H1 (cell line): ENCODE measurements at regions not wholly inside any gene's neighbourhood (a gene's known extent, or its start where the extent isn't known, plus 50 kb on each side); places are given as distances from the start of the nearest gene placed in this dataset.
"Not testable (repeated sequence)": the region's sequence is repeated elsewhere in the genome, so short reads cannot be mapped to it uniquely, and the experiment has no call there.

ENCODE experiments used
- CTCF ChIA-PET: fragments of 300-600 bp; sonication (Branson Sonifier 250); formaldehyde crosslinking; loops from one replicate; lab custom pipeline; 2021; ENCODE audit not compliant: partially characterized antibody; lab: Charles Lee
- POLR2A ChIA-PET: fragments of 300-600 bp; sonication (Branson Sonifier 250); formaldehyde crosslinking; loops from one replicate; lab custom pipeline; 2021; ENCODE audit warnings: inconsistent platforms; ENCODE audit not compliant: partially characterized antibody; lab: Charles Lee
- DNase-seq, 2 experiments: peaks; one replicate each; pipeline versions ENCODE4 v3.0.0 to v3.0.0-alpha.2; 2010 to 2022; ENCODE audit warnings: low spot score in 2 of 2, low read depth in 1 of 2, mixed read lengths in 1 of 2
- FAIRE-seq: peaks from 2 replicates; lab custom pipeline; 2011; peaks lifted over from hg19 to GRCh38; lab: Jason Lieb, UNC
- H2AFZ ChIP-seq: 2 replicates; pipeline ENCODE4 v1.8.1; 2012; ENCODE audit warnings: low read length, inconsistent platforms
- H2AK5ac ChIP-seq: 2 replicates; pipeline ENCODE4 v1.6.1; 2013; ENCODE audit warnings: low read depth, low read length
- H2BK120ac ChIP-seq: replicated peaks from 2 replicates; pipeline ENCODE3; 2013; ENCODE audit warnings: low read depth, low read length, inconsistent platforms
- H2BK12ac ChIP-seq: 2 replicates; pipeline ENCODE4 v1.6.1; 2013; ENCODE audit warnings: low read depth, low read length
- H2BK15ac ChIP-seq: 2 replicates; pipeline ENCODE4 v1.6.1; 2013; ENCODE audit warnings: low read length
- H2BK20ac ChIP-seq: 2 replicates; pipeline ENCODE4 v1.6.1; 2013; ENCODE audit warnings: low read length
- H2BK5ac ChIP-seq: 2 replicates; pipeline ENCODE4 v1.6.1; 2013; ENCODE audit warnings: low read depth, low read length
- H3K14ac ChIP-seq: 2 replicates; pipeline ENCODE4 v1.6.1; 2013; ENCODE audit warnings: inconsistent platforms; ENCODE audit not compliant: insufficient read length
- H3K18ac ChIP-seq: 2 replicates; pipeline ENCODE4 v1.6.1; 2013; ENCODE audit warnings: low read length; ENCODE audit errors: extremely low read depth
- H3K23ac ChIP-seq: 2 replicates; pipeline ENCODE4 v1.6.1; 2013; ENCODE audit warnings: inconsistent platforms; ENCODE audit not compliant: insufficient read length
- H3K23me2 ChIP-seq: 2 replicates; pipeline ENCODE4 v1.6.1; 2013; ENCODE audit warnings: low read depth, low read length
- H3K27ac ChIP-seq: 2 replicates; pipeline ENCODE4 v1.6.1; 2011; ENCODE audit warnings: low read depth, low read length, inconsistent platforms
- H3K27me3 ChIP-seq, 4 experiments: replicated peaks in 1 of 4; 1 replicate in 1 of 4; 2 replicates in 3 of 4; pipeline versions ENCODE4 v1.6.1 to v1.8.1; 2011 to 2013; ENCODE audit warnings: low read length in 3 of 4, mild to moderate bottlenecking in 3 of 4, inconsistent platforms in 2 of 4, mixed read lengths in 2 of 4, moderate library complexity in 1 of 4; ENCODE audit not compliant: control insufficient read depth in 3 of 4, insufficient read depth in 3 of 4; ENCODE audit errors: extremely low read depth in 1 of 4
- H3K36me3 ChIP-seq, 4 experiments: 2 replicates each; pipeline versions ENCODE4 v1.6.1 to v1.8.1; 2011 to 2013; ENCODE audit warnings: mild to moderate bottlenecking in 4 of 4, low read length in 3 of 4, moderate library complexity in 2 of 4, control low read depth in 1 of 4, inconsistent platforms in 1 of 4; ENCODE audit not compliant: insufficient read depth in 4 of 4, control insufficient read depth in 2 of 4
- H3K4ac ChIP-seq: replicated peaks from 2 replicates; pipeline ENCODE3; 2013; ENCODE audit warnings: low read length, low read depth, mixed read lengths, inconsistent platforms; ENCODE audit not compliant: insufficient read length
- H3K4me1 ChIP-seq, 4 experiments: replicated peaks in 1 of 4; 1 replicate in 1 of 4; 2 replicates in 3 of 4; pipeline versions ENCODE4 v1.6.1 to v1.8.1; 2011 to 2013; ENCODE audit warnings: low read length in 3 of 4, inconsistent platforms in 2 of 4, mixed read lengths in 1 of 4; ENCODE audit not compliant: insufficient read depth in 4 of 4, control insufficient read depth in 3 of 4
- H3K4me2 ChIP-seq, 2 experiments: 2 replicates each; pipeline versions ENCODE4 v1.6.1 to v1.8.1; 2011 to 2013; ENCODE audit warnings: low read depth in 2 of 2, low read length in 2 of 2, control low read depth in 1 of 2, inconsistent platforms in 1 of 2, mild to moderate bottlenecking in 1 of 2; ENCODE audit not compliant: insufficient read depth in 1 of 2
- H3K4me3 ChIP-seq, 4 experiments: fragments of 200-600, 300-600 bp in 1 of 4; sonication (generic), shearing (Covaris generic), sonication (Bioruptor Twin) in 1 of 4; 2 replicates each; pipeline versions ENCODE4 v1.5.1 to v1.8.1; 2011 to 2016; ENCODE audit warnings: low read length in 4 of 4, low read depth in 3 of 4, control low read depth in 2 of 4, inconsistent platforms in 2 of 4, mild to moderate bottlenecking in 2 of 4, mixed read lengths in 1 of 4, moderate library complexity in 1 of 4; ENCODE audit not compliant: insufficient read depth in 2 of 4; ENCODE audit errors: extremely low read depth in 1 of 4
- H3K56ac ChIP-seq: replicated peaks from 2 replicates; pipeline ENCODE3; 2013; ENCODE audit warnings: low read depth, mild to moderate bottlenecking, mixed read lengths, low read length, inconsistent platforms; ENCODE audit not compliant: insufficient read length
- H3K79me1 ChIP-seq: 2 replicates; pipeline ENCODE4 v1.6.1; 2013; ENCODE audit warnings: low read depth, low read length, control low read depth
- H3K79me2 ChIP-seq, 2 experiments: 2 replicates each; pipeline versions ENCODE4 v1.6.1 to v1.8.1; 2012 to 2013; ENCODE audit warnings: low read length in 2 of 2, mild to moderate bottlenecking in 2 of 2, inconsistent platforms in 1 of 2; ENCODE audit not compliant: insufficient read depth in 2 of 2, control insufficient read depth in 1 of 2
- H3K9ac ChIP-seq, 4 experiments: replicated peaks in 1 of 4; 1 replicate in 1 of 4; 2 replicates in 3 of 4; pipeline versions ENCODE4 v1.6.1 to v1.8.1; 2011 to 2013; ENCODE audit warnings: low read depth in 3 of 4, low read length in 3 of 4, control low read depth in 2 of 4, mild to moderate bottlenecking in 2 of 4, moderate library complexity in 2 of 4, inconsistent platforms in 1 of 4; ENCODE audit errors: extremely low read depth in 1 of 4
- H3K9me3 ChIP-seq, 2 experiments: 2 replicates each; pipeline versions ENCODE4 v1.6.1 to v1.8.1; 2012 to 2013; ENCODE audit warnings: mild to moderate bottlenecking in 2 of 2, moderate library complexity in 2 of 2, control low read depth in 1 of 2, inconsistent platforms in 1 of 2, low read depth in 1 of 2, low read length in 1 of 2, mixed read lengths in 1 of 2; ENCODE audit not compliant: insufficient read depth in 2 of 2
- H4K20me1 ChIP-seq, 2 experiments: replicated peaks in 1 of 2; 2 replicates each; pipeline versions ENCODE3 to v1.8.1; 2011 to 2013; ENCODE audit warnings: inconsistent platforms in 2 of 2, low read length in 2 of 2, mild to moderate bottlenecking in 1 of 2; ENCODE audit not compliant: insufficient read depth in 2 of 2, control insufficient read depth in 1 of 2
- H4K5ac ChIP-seq: 2 replicates; pipeline ENCODE4 v1.6.1; 2013; ENCODE audit warnings: low read length, low read depth, mixed read lengths, inconsistent platforms; ENCODE audit not compliant: insufficient read length
- H4K8ac ChIP-seq: 2 replicates; pipeline ENCODE4 v1.8.0; 2013; ENCODE audit warnings: mild to moderate bottlenecking, moderate library complexity, low read length, inconsistent platforms; ENCODE audit not compliant: insufficient read depth; ENCODE audit errors: extremely low read depth
- H4K91ac ChIP-seq: replicated peaks from 2 replicates; pipeline ENCODE3; 2013; ENCODE audit warnings: low read length, mixed read lengths, inconsistent platforms; ENCODE audit not compliant: insufficient read length
- whole genome bisulfite sequencing, 2 experiments: shearing (Covaris generic) in 1 of 2; methylation state at CpG; one replicate each; pipeline versions ENCODE4 v1.1.6 to v1.1.7; 2013 to 2015; ENCODE audit warnings: low lambda C conversion rate in 2 of 2, mixed read lengths in 2 of 2, inconsistent platforms in 1 of 2, low coverage in 1 of 2, missing lambda C conversion rate in 1 of 2; ENCODE audit not compliant: insufficient replicate concordance in 2 of 2, insufficient coverage in 1 of 2, insufficient read length in 1 of 2; ENCODE audit errors: extremely low coverage in 1 of 2, missing lambda C conversion rate in 1 of 2; 5-methylcytosine and 5-hydroxymethylcytosine counted together

- POLR2A ChIA-PET, H3K4me2 ChIP-seq, H3K4me3 ChIP-seq, H4K5ac ChIP-seq, H4K20me1 ChIP-seq, H2BK12ac ChIP-seq, H3K27ac ChIP-seq, H4K8ac ChIP-seq, H2BK20ac ChIP-seq, H3K18ac ChIP-seq, CTCF ChIA-PET, H3K9ac ChIP-seq, H3K79me1 ChIP-seq, H2AFZ ChIP-seq, H4K91ac ChIP-seq, H3K4me1 ChIP-seq, H3K23ac ChIP-seq, H3K4ac ChIP-seq, H3K23me2 ChIP-seq, H2BK120ac ChIP-seq, H2BK15ac ChIP-seq, H3K36me3 ChIP-seq, FAIRE-seq, H3K56ac ChIP-seq, H3K27me3 ChIP-seq, H2AK5ac ChIP-seq, H3K14ac ChIP-seq, DNase-seq, H3K79me2 ChIP-seq, H2BK5ac ChIP-seq, H3K9me3 ChIP-seq: not testable (repeated sequence)
- no CpG with 5 or more reads among the region's 1 CpG for WGBS, 2 experiments
Measured at GRCh38 chr10:47605791-47606773, 82.6 kb upstream of the AGAP9 start.

GRCh38 chr10:47600604-47601003, 77.2 kb upstream of the AGAP9 start:
- H3K4ac ChIP-seq, FAIRE-seq, H3K56ac ChIP-seq, DNase-seq, H3K79me2 ChIP-seq, H3K36me3 ChIP-seq, H3K4me2 ChIP-seq, H3K4me1 ChIP-seq, H2BK12ac ChIP-seq, H3K23me2 ChIP-seq, H3K27ac ChIP-seq, CTCF ChIA-PET, H4K20me1 ChIP-seq, H3K9me3 ChIP-seq, H3K4me3 ChIP-seq, H3K27me3 ChIP-seq, H3K14ac ChIP-seq, H2BK20ac ChIP-seq, H2AFZ ChIP-seq, H3K18ac ChIP-seq, H3K79me1 ChIP-seq, H3K9ac ChIP-seq, H3K23ac ChIP-seq, H4K91ac ChIP-seq, H4K5ac ChIP-seq, H2BK5ac ChIP-seq, H2AK5ac ChIP-seq, H2BK120ac ChIP-seq, H2BK15ac ChIP-seq, H4K8ac ChIP-seq, POLR2A ChIA-PET: not testable (repeated sequence)
- 86% methylated on average over 2 of the region's 2 CpGs; no CpG with 5 or more reads in 1 of the 2 experiments for WGBS, 2 experiments
